Fibroblast of pulmonary artery (primary cell): ENCODE measurements at regions not wholly inside any gene's neighbourhood (a gene's known extent, or its start where the extent isn't known, plus 50 kb on each side); places are given as distances from the start of the nearest gene placed in this dataset.

Experiments used
- DNase-seq: peaks from one replicate; pipeline ENCODE4 v3.0.0-alpha.2; 2010; ENCODE audit warnings: low read depth
- H3K4me3 ChIP-seq: replicated peaks from 2 replicates; pipeline ENCODE4 v1.5.1; 2011; ENCODE audit warnings: low read depth, mild to moderate bottlenecking, control low read depth, low read length, moderate library complexity
- TF ChIP-seq, protein P1 (sequence below): IDR thresholded peaks from 2 replicates; pipeline ENCODE4 v1.5.1; 2011; ENCODE audit warnings: mild to moderate bottlenecking, control low read depth, low read length, inconsistent platforms; ENCODE audit errors: missing control alignments

DNA sequence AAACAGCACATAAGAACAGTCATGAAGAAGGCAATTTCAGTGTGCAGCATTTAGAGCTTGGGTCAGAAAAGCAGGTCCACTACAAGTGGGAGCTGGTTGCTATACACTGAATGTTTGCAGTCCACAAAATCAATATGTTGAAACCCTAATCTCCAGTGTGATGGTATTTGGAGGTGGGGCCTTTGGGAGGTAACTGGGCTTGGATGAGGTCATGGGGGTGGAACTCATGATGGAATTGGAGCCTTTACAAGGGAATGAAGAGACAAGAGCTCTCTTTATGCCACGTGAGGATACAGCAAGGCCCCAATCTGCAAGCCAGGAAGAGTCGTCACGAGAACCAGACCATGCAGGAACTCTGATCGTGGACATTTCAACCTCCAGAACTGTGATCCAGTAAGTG, 216.7 kb upstream of the SLC35B3 start:
- TF ChIP-seq, protein P1, sequence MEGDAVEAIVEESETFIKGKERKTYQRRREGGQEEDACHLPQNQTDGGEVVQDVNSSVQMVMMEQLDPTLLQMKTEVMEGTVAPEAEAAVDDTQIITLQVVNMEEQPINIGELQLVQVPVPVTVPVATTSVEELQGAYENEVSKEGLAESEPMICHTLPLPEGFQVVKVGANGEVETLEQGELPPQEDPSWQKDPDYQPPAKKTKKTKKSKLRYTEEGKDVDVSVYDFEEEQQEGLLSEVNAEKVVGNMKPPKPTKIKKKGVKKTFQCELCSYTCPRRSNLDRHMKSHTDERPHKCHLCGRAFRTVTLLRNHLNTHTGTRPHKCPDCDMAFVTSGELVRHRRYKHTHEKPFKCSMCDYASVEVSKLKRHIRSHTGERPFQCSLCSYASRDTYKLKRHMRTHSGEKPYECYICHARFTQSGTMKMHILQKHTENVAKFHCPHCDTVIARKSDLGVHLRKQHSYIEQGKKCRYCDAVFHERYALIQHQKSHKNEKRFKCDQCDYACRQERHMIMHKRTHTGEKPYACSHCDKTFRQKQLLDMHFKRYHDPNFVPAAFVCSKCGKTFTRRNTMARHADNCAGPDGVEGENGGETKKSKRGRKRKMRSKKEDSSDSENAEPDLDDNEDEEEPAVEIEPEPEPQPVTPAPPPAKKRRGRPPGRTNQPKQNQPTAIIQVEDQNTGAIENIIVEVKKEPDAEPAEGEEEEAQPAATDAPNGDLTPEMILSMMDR, result no peak
- DNase-seq, result no peak
- no peak overlapping the region for H3K4me3 ChIP-seq

DNA sequence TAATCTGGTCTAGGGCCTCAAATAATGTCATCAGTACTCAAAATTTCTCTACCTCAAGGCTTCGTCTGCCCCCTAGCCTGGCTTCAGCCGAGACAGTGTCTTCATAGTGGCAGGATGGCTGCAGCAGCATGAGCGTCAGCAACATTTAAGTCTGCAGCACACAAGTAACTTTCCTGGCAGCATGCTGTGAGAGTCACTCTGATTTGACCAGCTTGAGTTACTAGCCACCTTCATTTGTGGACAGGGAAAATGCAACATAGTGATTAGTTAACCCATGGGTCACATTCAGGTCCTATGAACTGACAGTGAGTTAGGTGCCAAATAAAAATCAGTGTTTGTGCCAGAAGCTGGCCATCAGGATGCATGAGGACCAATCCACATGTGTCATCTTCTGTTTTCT, 209.9 kb upstream of the SLC35B3 start:
- TF ChIP-seq, protein P1, result no peak
- no peak for DNase-seq
- H3K4me3 ChIP-seq, result no peak overlapping the region

DNA sequence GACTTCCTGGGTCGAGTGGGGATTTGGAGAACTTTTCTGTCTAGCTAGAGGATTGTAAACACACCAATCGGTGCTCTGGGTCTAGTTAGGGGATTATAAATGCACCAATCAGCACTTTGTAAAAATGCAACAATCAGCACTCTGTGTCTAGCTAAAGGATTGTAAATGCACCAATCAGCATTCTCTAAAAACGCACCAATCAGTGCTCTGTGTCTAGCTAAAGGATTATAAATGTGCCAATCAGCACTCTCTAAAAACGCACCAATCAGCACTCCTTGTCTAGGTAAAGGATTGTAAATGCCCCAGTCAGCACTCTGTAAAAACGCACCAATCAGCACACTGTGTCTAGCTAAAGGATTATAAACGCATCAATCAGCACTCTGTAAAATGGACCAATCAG, 209.0 kb upstream of the SLC35B3 start:
- TF ChIP-seq, protein P1, result no peak
- DNase-seq, result no peak
- H3K4me3 ChIP-seq, result no peak overlapping the region

DNA sequence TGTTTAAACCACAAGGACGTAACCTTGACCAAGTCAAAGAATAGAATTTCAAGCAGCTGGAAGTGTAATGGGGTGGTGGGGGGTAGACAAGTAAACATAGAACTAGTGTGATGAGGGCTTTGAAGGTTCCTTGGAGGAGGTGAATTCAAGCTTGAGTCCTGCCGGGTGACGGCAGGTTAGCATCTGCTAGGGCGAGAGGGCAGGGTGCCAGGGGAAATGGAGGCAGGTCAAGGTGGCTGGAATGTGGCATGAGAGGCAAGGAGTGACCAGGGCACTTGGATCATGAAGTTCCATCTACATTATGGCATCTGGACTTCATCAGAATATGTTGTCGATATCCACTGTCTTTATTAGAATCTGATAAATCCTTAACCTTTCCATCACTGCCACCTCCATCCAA, 207.5 kb upstream of the SLC35B3 start:
- DNase-seq, result no peak
- TF ChIP-seq, protein P1, result no peak
- no peak overlapping the region for H3K4me3 ChIP-seq

DNA sequence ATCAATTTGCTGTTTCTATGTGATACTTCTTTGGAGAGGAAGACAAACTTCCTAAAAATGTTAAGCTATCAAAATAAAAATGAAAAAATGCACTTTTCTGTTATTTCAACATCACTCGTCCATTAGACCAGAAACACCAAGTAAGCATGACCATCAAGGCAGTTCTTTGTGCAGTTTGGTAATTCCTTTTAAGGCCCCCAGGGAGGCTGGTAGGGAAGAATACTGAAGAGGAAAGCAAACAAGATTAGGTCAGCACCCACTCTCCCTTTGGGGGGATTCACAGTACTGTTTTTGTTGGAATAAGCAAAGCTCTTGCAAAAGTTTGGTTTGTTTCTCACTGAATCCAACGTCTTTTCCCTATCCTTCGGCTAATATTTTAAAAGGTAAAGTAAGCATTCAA, 206.8 kb upstream of the SLC35B3 start:
- DNase-seq, result no peak
- TF ChIP-seq, protein P1, result no peak

DNA sequence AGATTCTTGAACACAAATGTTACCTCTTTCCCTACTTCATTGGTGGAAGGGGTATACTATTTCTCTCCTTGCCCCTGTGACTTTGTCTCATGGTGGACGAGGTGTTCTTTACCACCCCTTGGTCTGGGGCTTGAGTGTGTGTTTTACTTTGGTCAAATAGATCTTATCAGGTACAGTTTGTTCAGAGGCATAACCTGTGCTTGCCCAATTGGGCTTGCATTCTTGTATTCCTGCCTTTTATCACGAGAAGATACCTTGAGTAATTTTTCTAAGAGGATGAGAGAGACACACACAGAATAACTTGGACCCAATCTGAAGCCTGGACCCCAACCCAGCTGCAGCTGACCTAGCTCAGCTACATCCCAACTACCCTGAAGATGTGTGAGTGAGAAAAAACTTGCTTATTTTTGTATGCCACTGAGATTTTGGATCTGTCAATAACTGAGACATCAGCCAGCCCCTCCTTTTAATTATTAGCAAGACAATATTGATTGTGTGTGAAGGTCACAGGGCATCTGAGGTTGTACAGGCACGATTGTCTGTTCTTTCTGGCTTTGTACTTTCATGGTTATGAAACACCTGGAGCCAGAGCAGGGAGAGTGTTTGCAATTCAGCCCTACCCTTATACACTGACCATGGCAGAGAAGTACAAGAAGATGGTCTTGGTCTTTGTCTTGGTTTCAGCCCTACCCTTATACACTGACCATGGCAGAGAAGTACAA, 204.7 kb upstream of the SLC35B3 start:
- no peak overlapping the region for H3K4me3 ChIP-seq
- TF ChIP-seq, protein P1, result no peak
- no peak for DNase-seq

More for the DNA sequence above, 206.8 kb upstream of the SLC35B3 start:
- H3K4me3 ChIP-seq, result no peak overlapping the region
